Stimulated activated CD4-positive, alpha-beta T cell treated with anti-CD3 and anti-CD28 coated beads, Interleukin-15, amount 100 ng/mL, for 24 hours (primary cell): ENCODE measurements at regions not wholly inside any gene's neighbourhood (a gene's known extent, or its start where the extent isn't known, plus 50 kb on each side); places are given as distances from the start of the nearest gene placed in this dataset.
"Not testable (repeated sequence)": the region's sequence is repeated elsewhere in the genome, so short reads cannot be mapped to it uniquely, and the experiment has no call there.

Experiments used
- DNase-seq: peaks from one replicate; pipeline ENCODE4 v3.0.0-alpha.2; 2020

GRCh38 chr6:6725468-6726209 lies 137.1 kb downstream of the LY86 start:
- no peak for DNase-seq

GRCh38 chr6:6728169-6728941 lies 139.8 kb downstream of the LY86 start:
- no peak for DNase-seq

GRCh38 chr6:6729971-6730370 lies 141.5 kb downstream of the LY86 start:
- DNase-seq = no peak

- no peak for DNase-seq
Measured at GRCh38 chr6:6730831-6731230, 142.3 kb downstream of the LY86 start.

- no peak for DNase-seq
Measured at GRCh38 chr6:6734479-6735465, 146.3 kb downstream of the LY86 start.

GRCh38 chr6:6736791-6737654 lies 148.5 kb downstream of the LY86 start:
- DNase-seq = no peak

- no peak for DNase-seq
Measured at GRCh38 chr6:6737671-6738070, 149.2 kb downstream of the LY86 start.

- DNase-seq = no peak
Measured at GRCh38 chr6:6738108-6738507, 149.6 kb downstream of the LY86 start.

GRCh38 chr6:6738922-6739716 lies 150.6 kb downstream of the LY86 start:
- no peak for DNase-seq

- no peak for DNase-seq
Measured at GRCh38 chr6:6740595-6740994, 152.1 kb downstream of the LY86 start.

- no peak for DNase-seq
Measured at GRCh38 chr6:6741264-6741663, 152.7 kb downstream of the LY86 start.

- DNase-seq = no peak
Measured at GRCh38 chr6:6742535-6742934, 154.0 kb downstream of the LY86 start.

- DNase-seq = no peak
Measured at GRCh38 chr6:6744551-6744950, 156.0 kb downstream of the LY86 start.

- not testable (repeated sequence) for DNase-seq
Measured at GRCh38 chr6:6745637-6746332, 157.3 kb downstream of the LY86 start.

- no peak for DNase-seq
Measured at GRCh38 chr6:6746333-6746969, 157.9 kb downstream of the LY86 start.

- DNase-seq = no peak
Measured at GRCh38 chr6:6746970-6747338, 158.4 kb downstream of the LY86 start.

- no peak for DNase-seq
Measured at GRCh38 chr6:6747371-6747770, 158.9 kb downstream of the LY86 start.

GRCh38 chr6:6748001-6748400 lies 159.5 kb downstream of the LY86 start:
- no peak for DNase-seq

- DNase-seq = peak; percentile 67
Measured at GRCh38 chr6:6749702-6750491, 161.4 kb downstream of the LY86 start.
